Kidney (tissue), 13 donors: ENCODE measurements at regions not wholly inside any gene's neighbourhood (a gene's known extent, or its start where the extent isn't known, plus 50 kb on each side); places are given as distances from the start of the nearest gene placed in this dataset.

Source experiments
- DNase-seq, 5 donors: peaks; one replicate each; pipeline ENCODE4 v3.0.0-alpha.2; 2013 to 2020
- FAIRE-seq: peaks from 2 replicates; lab custom pipeline; 2012; peaks lifted over from hg19 to GRCh38; lab: Jason Lieb, UNC
- H3K27ac ChIP-seq, 2 donors: one replicate each; pipeline ENCODE4 v1.7.0; 2013; ENCODE audit warnings: low read depth in 2 of 2, low read length in 2 of 2, inconsistent platforms in 1 of 2
- H3K27me3 ChIP-seq: one replicate; pipeline ENCODE4 v1.7.1; 2013; ENCODE audit warnings: low read length, inconsistent platforms; ENCODE audit not compliant: control insufficient read depth, insufficient read depth
- H3K36me3 ChIP-seq, 3 donors: one replicate each; pipeline versions ENCODE4 v1.7.0 to v1.7.1; 2013; ENCODE audit warnings: low read length in 3 of 3, control low read depth in 1 of 3, inconsistent platforms in 1 of 3; ENCODE audit not compliant: insufficient read depth in 3 of 3, control insufficient read depth in 2 of 3
- H3K4me1 ChIP-seq, 3 donors: one replicate each; pipeline versions ENCODE4 v1.7.0 to v1.7.1; 2013; ENCODE audit warnings: low read length in 3 of 3, inconsistent platforms in 1 of 3, low read depth in 1 of 3; ENCODE audit not compliant: control insufficient read depth in 2 of 3, insufficient read depth in 2 of 3
- H3K4me3 ChIP-seq, 3 donors: one replicate each; pipeline versions ENCODE4 v1.7.0 to v1.8.1; 2013; ENCODE audit warnings: low read length in 3 of 3, control low read depth in 1 of 3, inconsistent platforms in 1 of 3
- H3K9ac ChIP-seq, 3 donors: one replicate each; pipeline versions ENCODE4 v1.7.0 to v1.7.1; 2013; ENCODE audit warnings: low read length in 3 of 3, control low read depth in 1 of 3, inconsistent platforms in 1 of 3
- H3K9me3 ChIP-seq, 3 donors: one replicate each; pipeline versions ENCODE4 v1.7.0 to v1.7.1; 2013; ENCODE audit warnings: low read length in 3 of 3, control low read depth in 1 of 3, inconsistent platforms in 1 of 3; ENCODE audit not compliant: control insufficient read depth in 2 of 3, insufficient read depth in 1 of 3
- intact Hi-C: fragments of 100-400 bp; cut with DNase I; formaldehyde crosslinking; loops from one replicate; pipeline ENCODE4 v1.11.1; 2022
- TF ChIP-seq, protein P1 (sequence below): IDR thresholded peaks from 3 replicates; pipeline ENCODE4 v1.5.1; 2012; ENCODE audit warnings: mild to moderate bottlenecking, moderate library complexity, borderline replicate concordance; ENCODE audit not compliant: insufficient read depth; ENCODE audit errors: extremely low read depth
- donor health status: control.
- donor health status: control.
- donor health status: control.
- donor health status: control.
- donor health status: control.
- donor health status: DM: yes; HTN: yes; CAD: no.
- donor health status: Normal renal cell carcinoma (clear cell type).

DNA sequence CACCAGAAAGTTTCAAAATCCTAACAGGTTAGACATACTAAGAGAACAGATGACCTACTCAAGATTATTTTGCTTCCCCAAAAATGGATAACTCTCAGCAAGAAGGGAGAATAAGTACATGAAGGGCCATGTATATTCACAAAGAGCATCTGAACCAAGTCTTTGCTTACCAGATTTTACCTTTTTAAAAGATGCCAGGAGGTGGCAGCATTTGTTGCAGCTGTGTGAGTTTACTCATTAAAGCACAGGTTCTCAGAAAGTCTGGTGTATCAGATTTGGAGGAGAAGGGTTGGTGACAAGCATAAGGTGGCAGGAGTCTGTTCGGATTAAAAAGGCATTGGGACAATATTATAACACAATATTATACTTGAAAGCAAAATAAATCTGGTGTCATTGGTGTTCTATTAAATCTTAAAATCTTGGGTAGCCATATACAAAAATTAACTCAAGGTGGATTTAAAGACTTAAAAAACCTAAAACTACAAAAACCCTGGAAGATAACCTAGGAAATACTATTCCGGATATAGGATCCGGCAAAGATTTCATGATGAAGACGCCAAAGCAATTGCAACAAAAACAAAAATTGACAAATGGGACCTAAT is 51.3 kb upstream of the NFKB1 start:
- Histone ChIP-seq H3K9ac (no peak overlapping the region), H3K4me3 (no peak overlapping the region), H3K36me3 (no peaks in the 10 kb centered on the region), H3K9me3 (no peaks in the 10 kb centered on the region), H3K4me1 (no peaks in the 10 kb centered on the region), H3K27ac (no peak overlapping the region), H3K27me3 (no peaks in the 10 kb centered on the region)
- DNase-seq (peak in 3 of 5 donors; percentile 46 to 88 (median 78)), FAIRE-seq (peak; percentile 81)
- TF ChIP-seq, protein P1, sequence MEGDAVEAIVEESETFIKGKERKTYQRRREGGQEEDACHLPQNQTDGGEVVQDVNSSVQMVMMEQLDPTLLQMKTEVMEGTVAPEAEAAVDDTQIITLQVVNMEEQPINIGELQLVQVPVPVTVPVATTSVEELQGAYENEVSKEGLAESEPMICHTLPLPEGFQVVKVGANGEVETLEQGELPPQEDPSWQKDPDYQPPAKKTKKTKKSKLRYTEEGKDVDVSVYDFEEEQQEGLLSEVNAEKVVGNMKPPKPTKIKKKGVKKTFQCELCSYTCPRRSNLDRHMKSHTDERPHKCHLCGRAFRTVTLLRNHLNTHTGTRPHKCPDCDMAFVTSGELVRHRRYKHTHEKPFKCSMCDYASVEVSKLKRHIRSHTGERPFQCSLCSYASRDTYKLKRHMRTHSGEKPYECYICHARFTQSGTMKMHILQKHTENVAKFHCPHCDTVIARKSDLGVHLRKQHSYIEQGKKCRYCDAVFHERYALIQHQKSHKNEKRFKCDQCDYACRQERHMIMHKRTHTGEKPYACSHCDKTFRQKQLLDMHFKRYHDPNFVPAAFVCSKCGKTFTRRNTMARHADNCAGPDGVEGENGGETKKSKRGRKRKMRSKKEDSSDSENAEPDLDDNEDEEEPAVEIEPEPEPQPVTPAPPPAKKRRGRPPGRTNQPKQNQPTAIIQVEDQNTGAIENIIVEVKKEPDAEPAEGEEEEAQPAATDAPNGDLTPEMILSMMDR = peak; percentile 63
- intact Hi-C loops = loop anchor here (10.0 kb wide), 2 partner anchors 175 to 565 kb away; partner anchors contain the start of gene SLC9B1

DNA sequence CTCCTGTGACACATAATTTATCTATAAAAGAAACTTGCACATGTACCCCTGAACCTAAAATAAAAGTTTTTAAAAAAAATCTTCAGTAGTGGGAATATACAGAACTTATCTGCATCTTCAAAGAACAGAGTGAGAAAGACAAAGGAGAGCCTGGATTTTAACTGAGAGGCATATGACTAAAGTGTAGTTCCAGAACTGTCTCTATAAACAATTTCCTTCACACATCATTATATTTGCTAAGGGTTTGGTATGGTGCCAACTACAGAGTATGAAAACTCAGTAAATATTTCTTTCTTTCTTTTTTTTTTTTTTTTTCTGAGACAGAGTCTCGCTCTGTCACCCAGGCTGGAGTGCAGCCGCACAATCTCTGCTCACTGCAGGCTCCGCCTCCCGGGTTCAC is 49.9 kb upstream of the NFKB1 start:
- TF ChIP-seq, protein P1 = no peak
- no peak for FAIRE-seq
- H3K9ac ChIP-seq = no peak overlapping the region
- no peak overlapping the region for H3K27ac ChIP-seq
- H3K36me3 ChIP-seq = no peaks in the 10 kb centered on the region
- intact Hi-C loops = no loop called here
- H3K4me1 ChIP-seq = no peaks in the 10 kb centered on the region
- no peaks in the 10 kb centered on the region for H3K27me3 ChIP-seq
- H3K4me3 ChIP-seq = no peak overlapping the region
- no peak for DNase-seq
- H3K9me3 ChIP-seq = no peaks in the 10 kb centered on the region
